Adrenal gland (tissue), 5 donors: ENCODE measurements at regions not wholly inside any gene's neighbourhood (a gene's known extent, or its start where the extent isn't known, plus 50 kb on each side); places are given as distances from the start of the nearest gene placed in this dataset.

Source experiments
- POLR2A ChIP-seq, 2 donors: fragments of 450-650 bp; IDR thresholded peaks; one replicate each; pipeline ENCODE4 v1.6.1; 2017; ENCODE audit warnings: antibody characterized with exemption in 2 of 2, mild to moderate bottlenecking in 2 of 2, moderate library complexity in 1 of 2
- TF ChIP-seq, protein P1 (sequence below), 6 experiments: fragments of 450-650 bp in 4 of 6; fragments of 200-600 bp in 2 of 6; sonication (generic) in 1 of 6; IDR thresholded peaks; 1 replicate in 5 of 6; 2 replicates in 1 of 6; pipeline versions ENCODE4 v1.5.1 to v1.8.0; 2016 to 2021; ENCODE audit warnings: antibody characterized with exemption in 6 of 6, mild to moderate bottlenecking in 2 of 6, moderate library complexity in 1 of 6
- donor health status: DM: no; HTN: no; CAD: no.

GRCh38 chr11:10911907-10912306, 54.1 kb upstream of the ZBED5 start:
- TF ChIP-seq, protein P1, sequence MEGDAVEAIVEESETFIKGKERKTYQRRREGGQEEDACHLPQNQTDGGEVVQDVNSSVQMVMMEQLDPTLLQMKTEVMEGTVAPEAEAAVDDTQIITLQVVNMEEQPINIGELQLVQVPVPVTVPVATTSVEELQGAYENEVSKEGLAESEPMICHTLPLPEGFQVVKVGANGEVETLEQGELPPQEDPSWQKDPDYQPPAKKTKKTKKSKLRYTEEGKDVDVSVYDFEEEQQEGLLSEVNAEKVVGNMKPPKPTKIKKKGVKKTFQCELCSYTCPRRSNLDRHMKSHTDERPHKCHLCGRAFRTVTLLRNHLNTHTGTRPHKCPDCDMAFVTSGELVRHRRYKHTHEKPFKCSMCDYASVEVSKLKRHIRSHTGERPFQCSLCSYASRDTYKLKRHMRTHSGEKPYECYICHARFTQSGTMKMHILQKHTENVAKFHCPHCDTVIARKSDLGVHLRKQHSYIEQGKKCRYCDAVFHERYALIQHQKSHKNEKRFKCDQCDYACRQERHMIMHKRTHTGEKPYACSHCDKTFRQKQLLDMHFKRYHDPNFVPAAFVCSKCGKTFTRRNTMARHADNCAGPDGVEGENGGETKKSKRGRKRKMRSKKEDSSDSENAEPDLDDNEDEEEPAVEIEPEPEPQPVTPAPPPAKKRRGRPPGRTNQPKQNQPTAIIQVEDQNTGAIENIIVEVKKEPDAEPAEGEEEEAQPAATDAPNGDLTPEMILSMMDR (IDR thresholded peaks at IDR 0.05): no peak
- no peak for TF ChIP-seq POLR2A (IDR thresholded peaks at IDR 0.05)
